ENCODE measurements at regions not wholly inside any gene's neighbourhood (a gene's known extent, or its start where the extent isn't known, plus 50 kb on each side); places are given as distances from the start of the nearest gene placed in this dataset.

DNA sequence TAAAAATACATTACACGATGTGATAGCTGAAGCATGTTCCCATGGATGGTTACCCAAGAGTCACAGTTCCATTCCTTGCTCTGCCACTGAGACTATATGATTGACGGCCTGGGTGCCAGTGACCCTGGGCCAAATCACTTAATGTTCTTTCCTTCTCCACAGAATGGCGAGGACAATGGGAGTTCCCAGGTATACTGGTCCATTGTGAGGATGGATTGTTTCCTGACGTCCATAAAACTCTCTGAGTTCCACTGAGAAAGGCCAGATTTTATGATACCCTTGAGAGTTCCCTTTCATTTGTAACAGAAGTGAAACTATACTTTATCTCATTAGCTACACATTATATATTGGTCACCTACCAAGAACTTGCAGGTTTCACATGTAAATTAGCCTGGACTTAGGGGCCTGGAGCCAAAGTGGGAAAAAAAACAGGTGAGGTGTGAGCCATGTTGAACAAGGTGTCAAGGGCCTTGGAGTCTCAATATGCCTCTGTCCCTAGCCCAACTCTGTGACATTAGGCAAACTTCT lies 502.2 kb upstream of the DAB1 start:
- intact Hi-C loops (cut with DNase I): no loop called here
- DNase-seq (ENCODE audit: low spot score): no peak

DNA sequence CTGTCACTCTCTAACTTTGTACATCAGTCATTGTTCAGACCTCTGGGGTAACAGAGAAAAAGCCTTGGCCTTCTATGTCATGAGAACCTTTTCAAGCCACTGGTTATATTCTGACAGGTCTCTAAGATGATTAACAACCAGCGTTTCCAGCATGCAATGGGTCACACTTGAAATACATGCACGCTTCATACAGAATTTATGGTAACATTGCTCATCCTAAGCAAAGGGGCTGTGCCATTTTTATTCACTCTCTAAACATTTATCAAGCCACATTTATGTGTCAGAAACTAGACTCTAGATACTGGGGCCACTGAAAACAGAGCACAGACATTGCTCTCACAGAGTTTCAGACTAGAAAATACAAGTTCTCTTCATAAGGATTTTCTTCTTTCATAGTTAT lies 501.4 kb upstream of the DAB1 start:
- intact Hi-C loops (cut with DNase I): no loop called here
- DNase-seq (ENCODE audit: low spot score): no peak

DNA sequence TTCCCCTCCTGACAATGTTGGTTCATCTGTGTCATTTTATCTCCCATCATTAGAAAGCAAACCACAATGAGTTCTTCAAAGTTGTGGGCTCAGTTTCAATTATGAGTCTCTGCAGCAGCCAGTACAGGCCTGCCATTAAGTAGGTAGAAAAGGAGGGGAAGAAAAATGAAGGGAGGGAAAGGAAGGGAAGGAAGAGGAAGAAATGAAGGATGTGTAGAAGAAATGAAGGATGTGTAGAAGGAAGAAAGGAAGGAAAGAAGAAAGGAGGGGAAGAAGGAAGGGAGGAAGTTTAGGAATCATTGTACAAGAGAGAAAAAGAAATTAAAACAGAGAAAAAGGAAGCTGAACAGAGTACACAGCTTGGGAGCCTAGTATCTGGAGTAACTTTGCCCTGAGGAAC lies 498.3 kb upstream of the DAB1 start:
- DNase-seq (ENCODE audit: low spot score): no peak
- intact Hi-C loops (cut with DNase I): no loop called here

DNA sequence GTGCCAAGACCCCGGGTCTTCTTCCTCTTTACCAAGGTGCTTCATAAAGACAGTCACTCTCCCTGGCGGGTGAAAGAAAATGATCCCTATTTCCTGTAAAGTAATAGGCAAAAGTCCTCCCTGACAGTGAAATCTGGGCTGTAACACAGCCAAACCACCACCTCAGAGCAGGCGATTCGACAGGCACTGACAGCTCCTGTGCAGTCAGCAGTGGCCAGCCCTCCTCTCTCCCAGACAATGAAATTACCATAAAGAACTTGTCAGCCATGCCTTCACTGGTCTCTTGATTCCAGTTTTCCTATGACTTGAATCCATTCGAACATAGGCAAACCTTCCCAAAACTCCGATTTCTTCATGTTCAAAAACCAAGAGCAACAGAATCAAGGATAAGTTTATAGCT lies 492.2 kb upstream of the DAB1 start:
- intact Hi-C loops (cut with DNase I): no loop called here
- no peak for DNase-seq (ENCODE audit: low spot score)

DNA sequence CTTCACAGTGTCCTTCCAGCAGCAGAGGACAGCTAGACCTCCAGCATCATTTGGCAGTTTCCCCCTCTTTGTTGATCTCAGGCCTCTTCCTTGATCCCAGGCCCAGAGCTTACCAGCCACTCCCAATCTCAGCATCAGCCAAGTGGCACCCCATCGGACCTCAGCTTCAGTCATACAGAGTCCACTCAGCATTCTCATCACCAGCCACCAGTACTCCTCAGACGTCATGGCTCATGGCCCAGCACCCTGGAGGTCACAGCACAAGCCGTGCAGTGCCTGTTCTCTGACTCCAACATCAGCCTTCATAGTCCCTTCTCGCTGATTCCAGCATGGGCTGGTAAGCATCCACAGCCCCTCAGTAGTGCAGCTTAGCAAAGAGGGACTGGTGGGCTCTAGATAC lies 487.6 kb upstream of the DAB1 start:
- no peak for DNase-seq (ENCODE audit: low spot score)
- intact Hi-C loops (cut with DNase I): no loop called here

DNA sequence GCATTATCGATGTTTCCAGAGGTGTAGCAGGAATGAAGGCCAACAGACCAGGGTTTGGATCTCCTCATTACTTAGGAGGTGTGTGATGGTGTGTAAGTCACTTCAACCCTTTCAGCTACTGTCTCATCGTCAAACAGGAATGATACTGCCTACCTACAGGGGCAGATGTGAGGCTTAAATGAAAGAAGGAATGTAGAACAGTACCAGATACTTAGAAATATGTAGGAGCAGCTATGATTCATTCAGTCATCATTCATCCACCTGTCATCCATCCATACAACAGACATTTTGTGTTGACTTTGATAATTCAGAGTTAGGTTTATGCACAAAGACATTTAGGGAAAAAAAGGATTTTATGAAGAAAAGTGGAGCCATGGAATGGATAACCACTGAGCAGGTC lies 486.9 kb upstream of the DAB1 start:
- intact Hi-C loops (cut with DNase I): no loop called here
- no peak for DNase-seq (ENCODE audit: low spot score)

DNA sequence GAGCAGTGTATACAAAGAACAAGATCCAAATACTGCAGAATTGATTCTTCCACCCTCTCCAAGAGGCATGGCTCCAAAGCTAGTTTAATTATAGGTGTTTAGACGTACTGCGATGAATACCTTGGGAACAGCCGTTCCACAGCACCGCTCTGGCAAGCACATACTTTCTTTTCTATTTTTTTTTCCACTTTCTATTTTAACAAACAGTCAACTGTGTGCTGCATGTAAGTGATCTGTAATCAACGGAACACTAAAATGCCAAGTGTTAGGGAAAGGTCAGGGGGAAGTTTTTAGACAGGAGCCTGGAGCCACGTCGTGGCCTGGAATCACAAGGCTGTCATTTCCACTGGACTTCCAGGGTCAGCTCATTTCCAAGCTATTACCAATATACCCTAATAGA lies 486.4 kb upstream of the DAB1 start:
- DNase-seq (ENCODE audit: low spot score): no peak
- intact Hi-C loops (cut with DNase I): no loop called here

DNA sequence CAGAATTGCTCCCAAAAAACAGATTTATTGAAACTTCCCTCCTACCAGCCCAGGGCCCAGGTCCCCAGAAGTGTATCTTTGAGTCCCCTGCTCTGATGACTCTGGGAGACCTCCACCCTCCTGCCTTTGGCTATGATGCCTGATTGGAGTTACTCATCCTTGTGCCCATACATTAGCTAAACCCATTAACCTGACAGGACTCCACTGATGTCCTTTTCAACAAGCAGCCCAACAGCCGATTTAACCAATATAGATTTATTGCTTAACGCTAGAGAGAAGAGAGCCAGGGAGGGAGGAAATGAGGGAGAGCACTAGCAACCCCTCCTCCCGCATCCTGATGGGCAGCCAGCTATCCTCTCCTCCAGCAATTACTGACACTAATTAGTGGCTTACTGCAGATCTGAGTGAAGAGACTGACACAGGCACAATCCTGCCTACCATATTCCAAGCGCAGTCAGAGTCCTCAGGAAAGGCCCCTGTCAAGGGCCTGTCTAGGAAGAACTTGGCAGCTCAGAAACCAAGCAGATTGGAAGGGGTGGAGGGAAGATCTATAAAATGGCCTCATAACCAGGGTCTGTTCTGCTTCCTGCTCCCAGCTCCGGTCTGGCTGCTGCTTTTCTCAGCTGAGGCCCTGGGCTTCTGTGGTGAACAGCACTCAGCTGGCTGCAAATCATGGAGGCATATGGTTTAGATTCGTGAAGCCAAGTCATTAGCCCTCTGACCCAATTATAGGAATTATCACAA lies 484.5 kb upstream of the DAB1 start:
- no peak for DNase-seq (ENCODE audit: low spot score)
- intact Hi-C loops (cut with DNase I): no loop called here

DNA sequence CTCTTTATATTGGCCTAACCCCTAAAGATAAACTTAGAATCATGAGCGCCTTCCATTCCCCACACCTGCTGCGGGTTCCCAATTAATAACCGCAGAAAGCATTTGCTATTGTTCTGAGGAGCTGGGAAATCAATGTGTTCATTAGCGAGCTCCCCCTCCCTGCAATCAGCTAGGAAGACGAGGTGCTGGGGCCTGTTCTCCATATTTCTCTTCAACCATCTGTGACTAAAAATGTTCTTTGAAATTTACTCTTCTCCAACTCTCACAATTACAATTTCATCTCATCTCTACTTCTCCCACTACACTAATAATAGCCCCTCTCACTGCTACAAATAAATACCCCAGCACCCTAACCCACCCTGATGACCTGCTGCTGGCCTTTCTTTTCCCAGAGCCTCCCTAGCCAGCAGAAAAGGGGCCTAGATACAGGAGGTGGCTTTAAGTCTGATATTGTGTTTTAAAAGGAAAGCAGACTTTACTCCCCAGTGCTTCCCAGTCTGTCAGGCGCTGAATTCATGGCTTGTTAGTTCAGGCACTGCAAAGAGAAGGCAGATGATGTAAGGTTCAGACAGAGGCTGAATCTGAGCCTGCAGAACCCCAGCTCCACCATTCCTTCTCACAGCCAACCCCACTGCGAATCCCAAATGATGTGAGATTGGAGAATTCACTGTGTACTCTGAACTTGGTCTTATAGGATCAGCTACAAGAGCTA lies 477.5 kb upstream of the DAB1 start:
- intact Hi-C loops (cut with DNase I): no loop called here
- DNase-seq (ENCODE audit: low spot score): no peak

DNA sequence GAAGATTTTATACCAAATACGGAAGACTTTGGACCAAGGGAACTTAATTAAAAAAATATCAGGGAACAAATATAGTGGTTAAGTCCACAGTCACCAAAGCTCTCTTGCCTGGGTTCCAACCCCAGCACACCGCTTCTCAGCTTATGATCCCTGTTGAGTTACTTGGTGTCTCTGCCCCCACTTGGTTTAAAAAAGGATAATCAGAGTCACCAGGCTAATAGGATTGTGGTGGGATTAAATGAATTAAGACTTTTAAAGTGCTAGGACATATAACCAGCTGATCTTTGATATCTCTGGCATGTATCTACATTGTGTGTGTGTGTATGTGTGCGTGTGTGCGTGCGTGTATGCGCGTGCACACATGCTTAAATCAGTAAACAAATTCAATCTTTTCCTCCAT lies 474.7 kb upstream of the DAB1 start:
- intact Hi-C loops (cut with DNase I): no loop called here
- DNase-seq (ENCODE audit: low spot score): no peak

DNA sequence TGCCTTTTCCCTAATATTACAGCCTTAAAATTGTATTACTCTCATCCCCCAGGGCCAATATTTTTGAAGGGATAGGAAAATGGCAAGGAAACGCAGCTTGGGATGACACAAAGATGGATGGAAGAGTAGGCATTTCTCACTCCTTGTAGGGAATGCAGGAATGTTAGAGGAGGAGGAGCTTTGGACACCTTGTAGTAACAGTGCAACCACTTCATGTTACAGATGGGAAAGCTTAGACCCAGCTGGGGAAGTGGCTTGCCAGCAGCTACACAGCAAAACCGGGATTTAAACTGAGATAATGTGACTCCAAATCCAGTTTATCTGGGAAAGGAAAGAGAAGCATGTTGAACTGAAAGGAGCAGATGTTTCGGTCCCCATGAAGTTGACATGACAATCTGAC lies 473.7 kb upstream of the DAB1 start:
- DNase-seq (ENCODE audit: low spot score): no peak
- intact Hi-C loops (cut with DNase I): no loop called here

DNA sequence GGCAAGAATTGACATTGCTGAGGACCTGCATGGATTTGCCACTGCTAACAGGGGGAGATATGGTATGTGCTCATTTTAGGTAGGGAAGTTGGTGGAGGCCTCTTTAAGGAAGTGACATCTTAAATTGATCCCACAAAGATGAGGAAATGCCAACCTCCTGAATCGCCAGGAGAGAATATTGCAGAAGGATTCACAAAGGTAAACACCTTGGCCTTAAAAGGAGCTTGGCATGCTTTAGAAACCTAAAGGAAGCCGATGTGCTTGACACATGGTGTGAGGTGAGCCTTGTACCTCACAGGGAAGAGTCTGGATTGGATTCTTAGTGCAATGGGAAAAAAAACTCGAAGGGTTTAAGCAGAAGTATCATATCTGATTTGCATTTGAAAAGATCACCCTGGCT lies 470.5 kb upstream of the DAB1 start:
- no peak for DNase-seq (ENCODE audit: low spot score)
- intact Hi-C loops (cut with DNase I): no loop called here

DNA sequence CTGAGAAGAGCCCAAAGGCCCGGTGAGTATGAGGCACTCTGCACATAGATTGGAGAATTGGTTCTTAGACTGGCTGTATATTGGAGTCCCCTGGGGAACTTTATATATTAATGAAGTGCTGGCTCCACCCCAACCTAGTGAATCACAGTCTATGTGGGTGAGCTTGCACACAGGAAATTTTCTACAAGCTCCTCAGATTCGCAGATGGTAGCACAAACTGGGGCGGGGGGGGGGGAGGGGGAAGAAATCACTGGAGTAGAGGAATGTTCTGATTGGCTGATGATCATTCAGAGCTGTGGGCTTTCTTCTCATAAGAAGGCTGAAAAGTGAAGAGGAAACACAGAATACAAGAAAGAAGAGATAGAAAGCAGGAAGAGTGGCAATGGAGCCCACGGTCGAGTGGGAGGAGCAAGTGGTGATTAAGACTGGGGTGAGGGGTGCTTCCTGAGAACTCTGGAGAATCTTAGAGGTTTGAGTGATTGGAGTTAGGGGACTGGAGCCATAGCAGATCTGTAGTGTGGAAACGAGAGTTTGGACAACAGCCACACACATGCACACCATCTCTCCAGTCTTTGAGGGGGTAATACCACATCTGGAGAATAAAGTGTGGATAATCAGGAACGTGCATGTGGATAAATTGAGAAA lies 465.9 kb upstream of the DAB1 start:
- intact Hi-C loops (cut with DNase I): no loop called here

DNA sequence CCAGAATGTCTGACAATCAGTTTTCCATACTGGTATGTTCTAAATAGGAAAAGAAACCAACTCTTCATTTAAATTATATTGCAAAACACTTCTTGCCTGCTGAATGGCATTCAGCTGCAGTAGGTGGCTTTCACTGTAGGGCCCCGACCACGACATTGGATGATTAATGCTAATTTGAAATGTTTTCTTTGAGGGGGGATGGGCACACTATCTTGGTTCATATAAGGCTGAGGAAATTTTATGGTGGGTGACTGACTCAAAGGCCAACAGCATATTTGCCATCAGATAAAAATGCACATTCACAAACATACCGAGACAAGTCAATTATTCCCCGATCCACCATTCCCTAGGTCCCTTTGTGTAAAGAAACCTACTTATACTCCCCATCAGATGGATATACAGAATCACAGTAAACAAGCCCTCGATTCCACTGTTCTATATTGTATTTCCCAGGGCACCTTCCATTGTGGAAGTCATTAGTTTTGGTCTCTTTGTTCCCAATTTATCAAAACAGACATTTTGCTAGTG lies 464.2 kb upstream of the DAB1 start:
- DNase-seq (ENCODE audit: low spot score): no peak
- intact Hi-C loops (cut with DNase I): no loop called here

More for the DNA sequence above, 465.9 kb upstream of the DAB1 start:
- DNase-seq (ENCODE audit: low spot score): no peak

DNA sequence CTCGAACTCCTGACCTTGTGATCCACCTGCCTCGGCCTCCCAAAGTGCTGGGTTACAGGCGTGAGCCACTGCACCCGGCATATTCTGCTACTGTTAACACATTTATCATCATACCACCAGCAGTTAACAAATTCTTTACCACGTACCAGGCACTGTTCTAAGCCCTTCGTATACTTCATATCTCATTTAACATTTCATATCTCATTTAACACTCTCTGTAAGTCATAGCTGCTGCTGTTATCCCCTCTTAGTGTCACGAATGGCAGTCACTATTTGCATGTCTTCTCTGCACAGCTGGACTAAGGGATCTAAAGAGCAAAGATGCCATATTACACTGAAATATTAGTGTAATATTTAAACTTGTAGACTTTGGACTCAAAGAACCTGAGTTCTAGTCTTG lies 462.5 kb upstream of the DAB1 start:
- no peak for DNase-seq (ENCODE audit: low spot score)
- intact Hi-C loops (cut with DNase I): no loop called here

DNA sequence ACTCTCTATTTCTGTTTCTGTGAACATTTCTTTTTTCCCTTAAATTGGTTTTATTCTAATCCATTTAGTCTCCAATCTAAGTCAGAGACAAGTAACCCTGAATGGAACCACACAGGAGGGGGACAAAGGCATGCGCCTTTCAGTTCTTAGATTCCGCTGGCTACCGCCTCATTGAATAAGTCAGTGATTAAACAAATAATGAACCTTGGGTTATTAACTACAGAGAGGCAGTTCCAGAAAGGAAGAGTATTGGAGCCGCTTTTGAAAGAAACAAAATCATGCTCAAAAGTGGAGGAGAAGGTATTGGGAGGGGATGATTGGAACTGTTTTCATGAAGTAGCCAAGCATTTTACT lies 459.8 kb upstream of the DAB1 start:
- no peak for DNase-seq (ENCODE audit: low spot score)
- intact Hi-C loops (cut with DNase I): no loop called here

DNA sequence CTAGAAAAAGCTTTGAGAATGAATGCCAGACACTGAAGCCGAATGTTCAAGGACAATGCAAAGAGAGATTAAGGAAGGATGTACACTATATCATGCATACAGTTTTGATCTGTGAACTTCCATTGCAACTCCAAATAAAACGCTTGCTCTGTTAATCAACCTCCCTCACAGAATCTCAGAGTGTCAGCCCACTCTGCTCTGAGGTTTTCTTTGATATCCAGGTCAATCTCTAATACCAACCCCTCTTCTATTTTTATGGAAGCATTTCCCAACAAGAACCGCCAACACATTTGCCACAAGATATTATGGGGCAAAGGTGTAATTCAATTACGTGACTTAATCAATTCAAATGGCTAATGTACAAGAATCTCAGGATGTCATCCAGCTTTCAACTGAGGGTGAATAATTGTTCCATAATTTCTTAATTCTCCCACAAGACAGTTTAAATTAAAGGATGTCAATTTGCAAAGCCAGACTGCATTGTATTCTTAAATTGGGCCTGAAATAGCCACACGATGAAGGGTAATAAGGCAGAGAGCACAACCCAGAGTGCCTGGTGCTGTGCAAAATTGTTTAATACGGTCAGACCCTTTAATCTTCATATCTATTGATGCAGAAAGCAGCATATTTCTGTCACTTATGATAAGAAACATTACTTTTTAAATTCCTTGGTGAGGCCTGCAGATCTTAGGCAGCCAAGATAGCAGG lies 459.2 kb upstream of the DAB1 start:
- intact Hi-C loops (cut with DNase I): no loop called here
- DNase-seq (ENCODE audit: low spot score): no peak

DNA sequence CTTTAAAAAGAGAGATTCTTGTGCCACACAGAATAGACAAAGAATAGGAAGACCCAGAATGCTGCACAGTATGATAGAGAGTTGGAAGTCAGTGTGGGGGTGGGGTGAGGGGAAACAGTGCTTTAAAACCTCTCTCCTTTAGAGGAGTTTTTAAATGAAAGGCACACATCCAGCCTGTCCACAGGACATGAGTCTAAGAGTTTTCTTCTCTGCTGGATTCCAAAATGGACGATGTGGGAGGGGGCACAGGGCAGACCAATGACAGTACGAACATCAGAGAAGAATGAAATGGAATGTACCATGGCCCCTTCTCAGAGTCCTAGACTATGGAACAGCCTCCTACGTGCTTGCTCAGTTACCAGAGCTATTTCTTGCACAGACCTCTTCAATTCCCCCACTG lies 458.2 kb upstream of the DAB1 start:
- intact Hi-C loops (cut with DNase I): no loop called here

DNA sequence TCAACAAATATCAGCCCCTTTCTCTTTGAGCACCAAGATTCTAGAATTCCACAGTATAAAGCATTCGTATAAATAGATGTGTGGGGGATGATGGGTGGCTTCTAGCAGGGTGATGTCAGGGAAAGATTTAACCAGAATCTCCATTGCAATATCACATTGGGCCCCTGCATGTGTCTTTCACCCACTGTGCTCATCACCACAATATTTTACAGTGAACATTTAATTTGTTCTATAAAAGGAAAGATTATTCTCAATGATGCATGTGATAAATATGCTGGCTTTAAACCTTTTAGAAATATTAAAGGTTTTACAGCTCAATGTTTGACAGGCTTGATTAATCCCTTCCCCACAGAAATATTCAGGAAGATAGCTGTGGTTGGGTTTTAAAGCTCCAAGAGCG lies 457.8 kb upstream of the DAB1 start:
- no peak for DNase-seq (ENCODE audit: low spot score)
- intact Hi-C loops (cut with DNase I): no loop called here

More for the DNA sequence above, 458.2 kb upstream of the DAB1 start:
- DNase-seq (ENCODE audit: low spot score): no peak

DNA sequence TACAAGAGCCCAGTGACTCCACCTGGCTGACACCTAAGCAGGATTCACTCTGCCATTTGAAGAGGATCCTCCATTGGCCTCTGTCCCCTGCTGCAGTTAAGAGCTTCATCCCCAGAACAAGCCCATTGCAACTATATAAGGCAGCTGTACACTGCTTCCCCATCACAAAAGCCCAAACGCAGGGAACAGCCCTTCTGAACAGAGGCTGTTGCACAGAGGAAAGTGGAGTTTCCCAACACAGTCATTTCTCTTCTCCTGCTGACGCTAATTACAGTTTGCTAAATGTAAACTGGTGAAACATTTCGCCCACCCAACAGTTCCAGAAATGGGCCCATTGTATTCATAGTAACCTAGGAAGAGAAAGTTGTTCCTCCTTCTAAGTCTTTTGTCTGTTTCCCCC lies 455.8 kb upstream of the DAB1 start:
- intact Hi-C loops (cut with DNase I): no loop called here
- DNase-seq (ENCODE audit: low spot score): no peak
